SK-N-SH (cell line): ENCODE measurements at regions not wholly inside any gene's neighbourhood (a gene's known extent, or its start where the extent isn't known, plus 50 kb on each side); places are given as distances from the start of the nearest gene placed in this dataset.

ENCODE experiments used
- CTCF ChIA-PET: fragments of 300-600, 350-600 bp; formaldehyde crosslinking; extraction: SDS; loops from one replicate; lab custom pipeline; 2021; lab: Yijun Ruan, JAX
- POLR2A ChIA-PET: fragments of 350-600 bp; sonication (Branson Sonifier 250); formaldehyde crosslinking; extraction: SDS; loops from one replicate; lab custom pipeline; 2020; ENCODE audit warnings: antibody characterized with exemption, inconsistent platforms; lab: Yijun Ruan, JAX
- DNase-seq: peaks from one replicate; pipeline ENCODE4 v3.0.0; 2012
- H2AFZ ChIP-seq: fragments of 200-600 bp; sonication (generic); 2 replicates; pipeline ENCODE4 v1.8.1; 2016; ENCODE audit warnings: antibody characterized with exemption, mild to moderate bottlenecking, low read depth
- H3F3A ChIP-seq: fragments of 200-600 bp; sonication (generic); replicated peaks from 2 replicates; pipeline ENCODE3; 2016; ENCODE audit warnings: antibody characterized with exemption, mild to moderate bottlenecking; ENCODE audit not compliant: insufficient read depth
- H3K27ac ChIP-seq, 2 experiments: fragments of 200-500 bp in 1 of 2; fragments of 200-600 bp in 1 of 2; sonication (Bioruptor generic) in 1 of 2; sonication (generic), shearing (Covaris generic) in 1 of 2; 2 replicates each; pipeline versions ENCODE4 v1.5.1 to v1.6.1; 2014 to 2016; ENCODE audit warnings: low read depth in 2 of 2, inconsistent platforms in 1 of 2, low read length in 1 of 2, mild to moderate bottlenecking in 1 of 2, mixed read lengths in 1 of 2
- H3K27me3 ChIP-seq: fragments of 200-600 bp; sonication (generic), shearing (Covaris generic); 2 replicates; pipeline ENCODE4 v1.6.1; 2016; ENCODE audit warnings: mixed run types; ENCODE audit not compliant: insufficient read depth
- H3K36me3 ChIP-seq, 2 experiments: fragments of 200-500 bp in 1 of 2; fragments of 200-600 bp in 1 of 2; sonication (Bioruptor generic) in 1 of 2; sonication (generic) in 1 of 2; replicated peaks in 1 of 2; 2 replicates each; pipeline versions ENCODE3 to v1.5.1; 2014 to 2016; ENCODE audit warnings: low read length in 1 of 2, mild to moderate bottlenecking in 1 of 2; ENCODE audit not compliant: insufficient read depth in 2 of 2, control insufficient read depth in 1 of 2
- H3K4me1 ChIP-seq, 2 experiments: fragments of 200-500 bp in 1 of 2; fragments of 200-600 bp in 1 of 2; sonication (Bioruptor generic) in 1 of 2; sonication (generic), shearing (Covaris generic) in 1 of 2; 2 replicates each; pipeline versions ENCODE4 v1.5.1 to v1.6.1; 2014 to 2016; ENCODE audit warnings: low read depth in 1 of 2, low read length in 1 of 2, mixed run types in 1 of 2; ENCODE audit not compliant: insufficient read depth in 2 of 2, control insufficient read depth in 1 of 2
- H3K4me2 ChIP-seq: fragments of 200-600 bp; sonication (generic), shearing (Covaris generic); 2 replicates; pipeline ENCODE4 v1.6.1; 2017; ENCODE audit warnings: mixed run types
- H3K4me3 ChIP-seq, 2 experiments: fragments of 200-500 bp in 1 of 2; fragments of 200-600 bp in 1 of 2; sonication (Bioruptor generic) in 1 of 2; sonication (generic), shearing (Covaris generic) in 1 of 2; 2 replicates each; pipeline versions ENCODE4 v1.5.1 to v1.8.1; 2014 to 2016; ENCODE audit warnings: low read depth in 2 of 2, inconsistent platforms in 1 of 2, low read length in 1 of 2, mild to moderate bottlenecking in 1 of 2, mixed read lengths in 1 of 2, moderate library complexity in 1 of 2
- H3K79me2 ChIP-seq: fragments of 200-600 bp; sonication (generic); 2 replicates; pipeline ENCODE4 v1.8.1; 2017; ENCODE audit warnings: mild to moderate bottlenecking; ENCODE audit not compliant: insufficient read depth
- H3K9ac ChIP-seq: fragments of 200-600 bp; sonication (generic); 2 replicates; pipeline ENCODE4 v1.6.1; 2017; ENCODE audit warnings: mixed run types
- H3K9me2 ChIP-seq: fragments of 200-600 bp; sonication (generic); 2 replicates; pipeline ENCODE4 v1.6.1; 2017; ENCODE audit warnings: mixed run types
- H3K9me3 ChIP-seq: fragments of 200-600 bp; sonication (generic); 2 replicates; pipeline ENCODE4 v1.6.1; 2017; ENCODE audit warnings: mixed run types, mild to moderate bottlenecking, moderate library complexity
- H4K20me1 ChIP-seq: fragments of 200-600 bp; sonication (generic); 2 replicates; pipeline ENCODE4 v1.6.1; 2017; ENCODE audit warnings: mild to moderate bottlenecking, mixed run types; ENCODE audit not compliant: insufficient read depth
- CTCF ChIP-seq: fragments of 200-600 bp; sonication (generic); IDR thresholded peaks from 2 replicates; pipeline ENCODE4 v1.6.1; 2017; ENCODE audit warnings: antibody characterized with exemption, mild to moderate bottlenecking, moderate library complexity
- EP300 ChIP-seq, 2 experiments: IDR thresholded peaks; 2 replicates each; pipeline versions ENCODE4 v1.4.0 to v1.6.1; 2012; ENCODE audit warnings: borderline replicate concordance in 1 of 2, low read depth in 1 of 2, low read length in 1 of 2
- EZH2phosphoT487 ChIP-seq: fragments of 200-600 bp; sonication (generic); IDR thresholded peaks from 2 replicates; pipeline ENCODE4 v1.6.1; 2017; ENCODE audit warnings: low read depth, mixed run types, mild to moderate bottlenecking, antibody characterized with exemption, moderate library complexity, borderline replicate concordance
- GABPA ChIP-seq: IDR thresholded peaks from 2 replicates; pipeline ENCODE4 v1.4.0; 2012; ENCODE audit warnings: low read depth, mild to moderate bottlenecking
- IRF3 ChIP-seq: fragments of 150-350 bp; IDR thresholded peaks from 2 replicates; pipeline ENCODE4 v1.6.1; 2016; ENCODE audit warnings: mild to moderate bottlenecking, low read depth, low read length
- MXI1 ChIP-seq: IDR thresholded peaks from 2 replicates; pipeline ENCODE4 v1.6.1; 2012; ENCODE audit warnings: mild to moderate bottlenecking, low read depth, low read length, improper control_type of control experiment
- PBX3 ChIP-seq: IDR thresholded peaks from 2 replicates; pipeline ENCODE4; 2012
- RAD21 ChIP-seq: IDR thresholded peaks from 2 replicates; pipeline ENCODE4 v1.6.1; 2012; ENCODE audit warnings: mild to moderate bottlenecking, low read length
- REST ChIP-seq: IDR thresholded peaks from 2 replicates; pipeline ENCODE4 v1.6.1; 2012; ENCODE audit warnings: mild to moderate bottlenecking, low read depth, low read length, moderate library complexity
- RFX5 ChIP-seq: IDR thresholded peaks from 2 replicates; pipeline ENCODE4 v1.6.1; 2012; ENCODE audit warnings: mild to moderate bottlenecking, improper control_type of control experiment, low read length
- RXRA ChIP-seq: IDR thresholded peaks from 2 replicates; pipeline ENCODE4 v1.4.0; 2012; ENCODE audit warnings: low read depth, mild to moderate bottlenecking, borderline replicate concordance
- TAF1 ChIP-seq: IDR thresholded peaks from 2 replicates; pipeline ENCODE4 v1.6.1; 2012; ENCODE audit warnings: low read depth, mild to moderate bottlenecking, low read length, moderate library complexity, borderline replicate concordance
- TCF12 ChIP-seq: IDR thresholded peaks from 2 replicates; pipeline ENCODE4 v1.4.0; 2012
- TEAD4 ChIP-seq: IDR thresholded peaks from 2 replicates; pipeline ENCODE4 v1.4.0; 2012; ENCODE audit warnings: mild to moderate bottlenecking, borderline replicate concordance; ENCODE audit not compliant: insufficient read depth
- USF1 ChIP-seq: IDR thresholded peaks from 2 replicates; pipeline ENCODE4 v1.4.0; 2012; ENCODE audit warnings: low read depth, borderline replicate concordance
- USF2 ChIP-seq: fragments of 150-350 bp; IDR thresholded peaks from 2 replicates; pipeline ENCODE4 v1.6.1; 2017; ENCODE audit warnings: antibody characterized with exemption, low read length, low read depth, borderline replicate concordance
- ZBTB33 ChIP-seq: IDR thresholded peaks from 2 replicates; pipeline ENCODE4 v1.4.0; 2012; ENCODE audit warnings: low read depth, borderline replicate concordance
- WGBS: methylation state at CpG from one replicate; pipeline ENCODE4 v1.1.6; 2017; ENCODE audit warnings: low lambda C conversion rate; 5-methylcytosine and 5-hydroxymethylcytosine counted together

GRCh38 chr13:84653915-84654534, 771.8 kb upstream of the SLITRK1 start:
- no peak overlapping the region for H2AFZ ChIP-seq
- ChIA-PET CTCF (no interaction called here), POLR2A (no interaction called here)
- TF ChIP-seq EZH2phosphoT487 (no peak), USF2 (no peak), IRF3 (no peak), PBX3 (no peak), RXRA (no peak), RAD21 (no peak), TCF12 (no peak), TAF1 (no peak), EP300 (IDR thresholded peaks at IDR 0.05; ENCODE audit: borderline replicate concordance in 1 of 2, low read depth in 1 of 2, low read length in 1 of 2) (no peak), GABPA (no peak), MXI1 (no peak), TEAD4 (no peak), USF1 (no peak), RFX5 (no peak), ZBTB33 (no peak), REST (no peak), CTCF (no peak)
- DNase-seq, result no peak
- no peaks in the 10 kb centered on the region for H3K36me3 ChIP-seq
- H3K9me3 ChIP-seq, result no peaks in the 10 kb centered on the region
- no peak overlapping the region for H3K4me2 ChIP-seq
- H3K4me3 ChIP-seq, result no peak overlapping the region
- no peaks in the 10 kb centered on the region for H3K27me3 ChIP-seq
- H3K9me2 ChIP-seq, result no peaks in the 10 kb centered on the region
- H3K27ac ChIP-seq, result no peak overlapping the region
- peaks cover 8% of the 10 kb centered on the region for H3F3A ChIP-seq
- H4K20me1 ChIP-seq, result no peaks in the 10 kb centered on the region
- peaks cover 0 to 8% of the 10 kb centered on the region in 2 experiments; a peak in 1 of 4 replicates for H3K4me1 ChIP-seq
- H3K79me2 ChIP-seq, result no peaks in the 10 kb centered on the region
- WGBS, result 53% methylated on average over 3 of the region's 3 CpGs
- no peak overlapping the region for H3K9ac ChIP-seq
